ENCODE measurements at regions not wholly inside any gene's neighbourhood (a gene's known extent, or its start where the extent isn't known, plus 50 kb on each side); places are given as distances from the start of the nearest gene placed in this dataset.

DNA sequence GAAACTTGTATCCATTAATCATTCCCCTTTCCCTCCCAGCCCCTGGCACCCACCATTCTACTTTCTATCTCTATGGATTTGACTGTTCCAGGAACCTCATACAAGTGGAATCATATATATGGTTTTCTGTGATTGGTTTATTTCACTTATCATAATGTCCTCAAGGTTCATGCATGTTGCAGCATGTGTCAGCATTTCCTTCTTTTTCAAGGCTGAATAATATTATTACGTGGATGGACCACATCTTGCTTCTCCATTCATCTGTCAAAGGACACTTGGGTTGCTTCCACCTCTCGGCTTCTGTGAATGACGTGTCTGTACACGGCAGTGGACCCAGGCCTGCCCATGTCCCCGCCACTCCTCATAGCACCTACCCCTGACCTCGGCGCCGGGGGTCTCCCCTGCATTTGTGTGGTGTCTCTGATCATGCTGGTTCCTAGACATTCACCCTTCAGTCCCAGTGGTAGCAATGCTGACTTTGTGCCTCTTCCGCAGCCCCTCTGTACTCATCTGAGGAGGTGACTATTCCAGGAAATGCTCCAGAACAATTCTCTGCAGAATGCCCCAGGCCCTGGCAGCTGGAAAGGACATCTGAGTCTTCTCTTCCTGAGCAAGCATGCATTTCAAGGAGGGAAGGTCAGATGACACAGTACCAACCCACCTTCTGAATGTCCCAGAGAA lies 136.9 kb downstream of the PSMG1 start:
- intact Hi-C loops (cut with DNase I): no loop called here
- peak; percentile 30 for DNase-seq
- WGBS, 2 donors: 95 to 96% methylated on average over 9 of the region's 9 CpGs

DNA sequence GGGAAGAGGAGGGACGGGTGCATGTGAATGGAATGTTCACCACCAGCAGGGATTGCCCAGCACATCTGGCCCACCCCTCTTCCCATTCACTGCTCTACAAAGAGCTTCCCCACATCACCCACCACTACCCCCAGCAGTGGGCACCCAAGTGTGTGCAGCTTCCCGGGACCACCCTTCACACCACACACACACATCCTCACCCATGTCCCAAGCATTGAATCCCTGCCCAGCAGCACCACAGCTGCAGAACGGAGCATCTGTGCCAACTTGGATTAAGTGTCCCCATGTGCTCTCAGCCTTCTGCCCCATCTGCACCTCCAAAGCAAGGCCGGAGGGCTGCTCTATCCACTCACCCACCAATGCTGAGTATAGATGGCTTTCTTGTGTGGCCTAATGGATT lies 141.4 kb downstream of the PSMG1 start:
- intact Hi-C loops (cut with DNase I): no loop called here
- Histone ChIP-seq H3K4me3 (no peak overlapping the region), H3K9me3 (no peaks in the 10 kb centered on the region), H3K36me3 (no peaks in the 10 kb centered on the region), H3K27me3 (no peaks in the 10 kb centered on the region), H3K4me1 (no peaks in the 10 kb centered on the region), H3K27ac (no peak overlapping the region)
- peak; percentile 33 for DNase-seq
- TF ChIP-seq EP300 (IDR thresholded peaks at IDR 0.05): no peak
- TF ChIP-seq, protein P1, sequence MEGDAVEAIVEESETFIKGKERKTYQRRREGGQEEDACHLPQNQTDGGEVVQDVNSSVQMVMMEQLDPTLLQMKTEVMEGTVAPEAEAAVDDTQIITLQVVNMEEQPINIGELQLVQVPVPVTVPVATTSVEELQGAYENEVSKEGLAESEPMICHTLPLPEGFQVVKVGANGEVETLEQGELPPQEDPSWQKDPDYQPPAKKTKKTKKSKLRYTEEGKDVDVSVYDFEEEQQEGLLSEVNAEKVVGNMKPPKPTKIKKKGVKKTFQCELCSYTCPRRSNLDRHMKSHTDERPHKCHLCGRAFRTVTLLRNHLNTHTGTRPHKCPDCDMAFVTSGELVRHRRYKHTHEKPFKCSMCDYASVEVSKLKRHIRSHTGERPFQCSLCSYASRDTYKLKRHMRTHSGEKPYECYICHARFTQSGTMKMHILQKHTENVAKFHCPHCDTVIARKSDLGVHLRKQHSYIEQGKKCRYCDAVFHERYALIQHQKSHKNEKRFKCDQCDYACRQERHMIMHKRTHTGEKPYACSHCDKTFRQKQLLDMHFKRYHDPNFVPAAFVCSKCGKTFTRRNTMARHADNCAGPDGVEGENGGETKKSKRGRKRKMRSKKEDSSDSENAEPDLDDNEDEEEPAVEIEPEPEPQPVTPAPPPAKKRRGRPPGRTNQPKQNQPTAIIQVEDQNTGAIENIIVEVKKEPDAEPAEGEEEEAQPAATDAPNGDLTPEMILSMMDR (IDR thresholded peaks at IDR 0.05): no peak
- TF ChIP-seq POLR2AphosphoS5 (IDR thresholded peaks at IDR 0.05): no peak
- TF ChIP-seq POLR2A (IDR thresholded peaks at IDR 0.05): no peak
- WGBS, 2 donors: 90 to 92% methylated on average over 4 of the region's 4 CpGs

More for the DNA sequence above, 136.9 kb downstream of the PSMG1 start:
- TF ChIP-seq POLR2A (IDR thresholded peaks at IDR 0.05) (no peak), POLR2AphosphoS5 (IDR thresholded peaks at IDR 0.05) (no peak), EP300 (IDR thresholded peaks at IDR 0.05) (no peak)
- TF ChIP-seq, protein P1 (IDR thresholded peaks at IDR 0.05): no peak
- H3K9me3 ChIP-seq: no peaks in the 10 kb centered on the region
- H3K4me3 ChIP-seq: no peak overlapping the region
- H3K27me3 ChIP-seq: no peaks in the 10 kb centered on the region
- H3K4me1 ChIP-seq: peaks cover 0 to 9% (median 1%) of the 10 kb centered on the region in 4 donors
- H3K27ac ChIP-seq: no peak overlapping the region
- no peaks in the 10 kb centered on the region for H3K36me3 ChIP-seq

DNA sequence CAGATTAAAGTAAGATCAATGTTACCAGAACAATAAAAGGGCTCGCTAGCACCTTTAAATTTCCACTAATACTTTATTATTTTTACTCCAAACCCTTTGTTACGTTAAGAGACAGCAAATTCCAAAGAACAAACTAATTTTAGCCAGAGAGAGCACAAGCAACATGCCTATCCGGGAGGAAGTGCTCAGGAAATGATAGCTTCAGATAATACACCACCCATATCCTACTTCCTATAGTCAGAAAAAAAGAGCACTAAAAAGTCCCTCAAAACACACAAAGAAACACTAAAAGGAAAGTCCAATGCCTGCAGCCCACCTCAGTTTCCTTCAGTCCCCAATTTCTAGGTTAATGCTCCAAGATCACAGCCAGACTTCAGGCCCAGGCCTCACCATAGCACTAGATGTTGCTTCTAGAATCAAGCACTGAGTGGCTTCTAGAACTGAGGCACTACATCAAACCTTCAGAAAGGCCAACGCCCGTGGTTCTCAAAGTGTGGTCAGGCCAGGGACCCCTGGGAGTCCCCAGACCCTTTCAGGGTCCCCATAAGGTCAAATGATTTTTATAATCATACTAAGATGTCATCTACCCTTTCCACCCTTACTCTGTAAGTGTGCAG lies 142.6 kb downstream of the PSMG1 start:
- Histone ChIP-seq H3K36me3 (no peaks in the 10 kb centered on the region), H3K27ac (peak overlapping the region in 2 of 4 donors; percentile 34 to 49), H3K4me1 (no peaks in the 10 kb centered on the region), H3K9me3 (no peaks in the 10 kb centered on the region), H3K27me3 (no peaks in the 10 kb centered on the region), H3K4me3 (no peak overlapping the region)
- intact Hi-C loops (cut with DNase I): no loop called here
- TF ChIP-seq, protein P1 (IDR thresholded peaks at IDR 0.05): no peak
- TF ChIP-seq EP300 (IDR thresholded peaks at IDR 0.05) (no peak), POLR2A (IDR thresholded peaks at IDR 0.05) (no peak), POLR2AphosphoS5 (IDR thresholded peaks at IDR 0.05) (no peak)
- 58 to 82% methylated on average over 5 of the region's 5 CpGs for WGBS, 2 donors
- peak; percentile 30 for DNase-seq

DNA sequence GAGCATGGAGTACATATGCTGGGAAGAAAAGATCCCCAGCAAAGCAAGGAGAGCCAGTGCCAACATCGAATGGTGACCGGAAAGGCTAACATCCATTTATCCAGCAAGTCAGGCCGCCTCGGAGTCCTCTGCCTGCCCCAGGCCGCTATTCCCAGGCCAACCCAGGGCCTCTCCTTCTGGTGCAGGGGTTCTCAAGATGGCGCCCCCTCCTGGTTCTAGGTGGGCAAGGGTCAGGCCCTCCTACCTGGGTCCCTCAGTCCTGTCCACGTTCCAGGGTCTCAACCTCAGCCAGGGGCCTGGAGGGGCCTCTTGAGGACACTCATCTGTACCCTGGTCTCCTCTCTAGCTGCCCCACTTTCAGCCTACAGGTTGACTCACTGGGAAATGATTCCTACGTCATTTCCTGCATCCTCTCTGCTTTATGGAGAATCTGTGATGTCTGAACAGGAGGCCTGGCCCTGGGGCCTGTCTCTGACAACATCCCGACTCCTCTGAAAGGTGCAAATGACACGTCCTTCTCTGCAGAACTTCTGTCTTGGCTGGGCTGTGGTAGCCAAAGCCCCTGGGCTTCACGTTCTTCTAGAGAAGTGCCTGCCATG lies 145.3 kb downstream of the PSMG1 start:
- no peaks in the 10 kb centered on the region for H3K9me3 ChIP-seq
- no peaks in the 10 kb centered on the region for H3K36me3 ChIP-seq
- intact Hi-C loops (cut with DNase I): no loop called here
- no peaks in the 10 kb centered on the region for H3K4me1 ChIP-seq
- TF ChIP-seq POLR2A (IDR thresholded peaks at IDR 0.05) (no peak), POLR2AphosphoS5 (IDR thresholded peaks at IDR 0.05) (no peak), EP300 (IDR thresholded peaks at IDR 0.05) (no peak)
- TF ChIP-seq, protein P1 (IDR thresholded peaks at IDR 0.05): no peak
- no peak overlapping the region for H3K27ac ChIP-seq
- no peak overlapping the region for H3K4me3 ChIP-seq
- H3K27me3 ChIP-seq: no peaks in the 10 kb centered on the region
- DNase-seq: peak; percentile 56
- 91 to 93% methylated on average over 11 of the region's 11 CpGs for WGBS, 2 donors

All from sigmoid colon (tissue), 6 donors.